Panc1 (cell line): ENCODE measurements at regions not wholly inside any gene's neighbourhood (a gene's known extent, or its start where the extent isn't known, plus 50 kb on each side); places are given as distances from the start of the nearest gene placed in this dataset.

Source experiments
- ATAC-seq: fragments of 200-7000 bp; cut with Tn5 transposase; 2 replicates; pipeline ENCODE4 v1.9.1; 2020; ENCODE audit warnings: mild to moderate bottlenecking, moderate library complexity
- BruUV-seq: library from RNA; stranded (reverse); fragments of 400-500 nt; replicated peaks from 2 replicates; lab custom pipeline; 2021; lab: Mats Ljungman, UMichigan
- CTCF ChIA-PET: fragments of 300-600 bp; sonication (Branson Sonifier 250); formaldehyde crosslinking; loops from one replicate; lab custom pipeline; 2022; ENCODE audit warnings: antibody characterized with exemption; lab: Charles Lee
- POLR2A ChIA-PET: fragments of 300-600 bp; sonication (Branson Sonifier 250); formaldehyde crosslinking; loops from one replicate; lab custom pipeline; 2022; ENCODE audit warnings: antibody characterized with exemption; lab: Charles Lee
- DNase-seq: peaks from one replicate; pipeline ENCODE4 v3.0.0-alpha.2; 2010; ENCODE audit warnings: low read depth, low spot score
- H3K27ac ChIP-seq: 2 replicates; pipeline ENCODE4 v1.5.1; 2011; ENCODE audit warnings: mild to moderate bottlenecking, low read length, inconsistent platforms
- H3K27me3 ChIP-seq: fragments of 200-500 bp; sonication (Bioruptor generic); 2 replicates; pipeline ENCODE4 v1.6.0; 2014; ENCODE audit warnings: low read length, inconsistent platforms; ENCODE audit not compliant: control insufficient read depth, insufficient read depth
- H3K36me3 ChIP-seq: fragments of 200-500 bp; sonication (Bioruptor generic); 2 replicates; pipeline ENCODE4 v1.5.1; 2014; ENCODE audit warnings: inconsistent platforms, mild to moderate bottlenecking, low read length, moderate library complexity; ENCODE audit not compliant: control insufficient read depth, insufficient read depth
- H3K4me1 ChIP-seq: 2 replicates; pipeline ENCODE4 v1.5.1; 2011; ENCODE audit warnings: inconsistent platforms, mild to moderate bottlenecking, low read length, moderate library complexity; ENCODE audit not compliant: control insufficient read depth, insufficient read depth
- H3K4me3 ChIP-seq, 2 experiments: 2 replicates each; pipeline ENCODE4 v1.5.1; 2011 to 2012; ENCODE audit warnings: low read depth in 2 of 2, low read length in 2 of 2, mild to moderate bottlenecking in 2 of 2, inconsistent platforms in 1 of 2, moderate library complexity in 1 of 2
- H3K9me3 ChIP-seq: fragments of 200-500 bp; sonication (Bioruptor generic); 2 replicates; pipeline ENCODE4 v1.5.1; 2014; ENCODE audit warnings: low read depth, mild to moderate bottlenecking, inconsistent platforms, low read length, moderate library complexity; ENCODE audit not compliant: control insufficient read depth, insufficient read depth
- POLR2AphosphoS5 ChIP-seq: IDR thresholded peaks from 2 replicates; pipeline ENCODE4 v1.6.1; 2012; ENCODE audit warnings: mild to moderate bottlenecking, low read depth, low read length, moderate library complexity
- REST ChIP-seq, 2 experiments: IDR thresholded peaks; 2 replicates each; pipeline ENCODE4 v1.6.1; 2011 to 2012; ENCODE audit warnings: low read depth in 2 of 2, control low read depth in 1 of 2, low read length in 1 of 2, mild to moderate bottlenecking in 1 of 2, moderate library complexity in 1 of 2; ENCODE audit not compliant: insufficient read depth in 1 of 2
- SIN3A ChIP-seq: IDR thresholded peaks from 2 replicates; pipeline ENCODE4 v1.6.1; 2012; ENCODE audit warnings: low read depth, mild to moderate bottlenecking, low read length, moderate library complexity, borderline replicate concordance; ENCODE audit not compliant: insufficient read depth
- TCF7L2 ChIP-seq: IDR thresholded peaks from 2 replicates; pipeline ENCODE4 v1.6.1; 2011; ENCODE audit warnings: mild to moderate bottlenecking, low read depth, low read length, inconsistent platforms
- in situ Hi-C: cut with HindIII; loops from 2 replicates; pipeline ENCODE4 v1.10.0; 2016; ENCODE audit warnings: low sequenced_read_pairs, low pct_unique_long_range_greater_than_20kb
- intact Hi-C: fragments of 100-400 bp; cut with micrococcal nuclease; formaldehyde crosslinking; loops from one replicate; pipeline ENCODE4 v1.10.0; 2022; ENCODE audit not compliant: unreplicated experiment
- TF ChIP-seq, protein P1 (sequence below): fragments of 450-650 bp; IDR thresholded peaks from 2 replicates; pipeline ENCODE4 v1.5.1; 2017; ENCODE audit warnings: mild to moderate bottlenecking

GRCh38 chr4:100962698-100963097 lies 384.6 kb downstream of the PPP3CA start:
- no peaks in the 10 kb centered on the region for H3K4me1 ChIP-seq
- ChIA-PET CTCF (no interaction called here), POLR2A (no interaction called here)
- no peaks in the 10 kb centered on the region for H3K9me3 ChIP-seq
- no peaks in the 10 kb centered on the region for H3K36me3 ChIP-seq
- intact Hi-C loops: no loop called here
- H3K27ac ChIP-seq: no peak overlapping the region
- in situ Hi-C loops: no loop called here
- BruUV-seq: no TSS peak
- no peak for ATAC-seq
- TF ChIP-seq REST (IDR thresholded peaks at IDR 0.05; ENCODE audit: insufficient read depth in 1 of 2, low read depth in 2 of 2, low read length in 1 of 2): no peak
- no peak for TF ChIP-seq SIN3A
- no peak for TF ChIP-seq TCF7L2
- TF ChIP-seq, protein P1, sequence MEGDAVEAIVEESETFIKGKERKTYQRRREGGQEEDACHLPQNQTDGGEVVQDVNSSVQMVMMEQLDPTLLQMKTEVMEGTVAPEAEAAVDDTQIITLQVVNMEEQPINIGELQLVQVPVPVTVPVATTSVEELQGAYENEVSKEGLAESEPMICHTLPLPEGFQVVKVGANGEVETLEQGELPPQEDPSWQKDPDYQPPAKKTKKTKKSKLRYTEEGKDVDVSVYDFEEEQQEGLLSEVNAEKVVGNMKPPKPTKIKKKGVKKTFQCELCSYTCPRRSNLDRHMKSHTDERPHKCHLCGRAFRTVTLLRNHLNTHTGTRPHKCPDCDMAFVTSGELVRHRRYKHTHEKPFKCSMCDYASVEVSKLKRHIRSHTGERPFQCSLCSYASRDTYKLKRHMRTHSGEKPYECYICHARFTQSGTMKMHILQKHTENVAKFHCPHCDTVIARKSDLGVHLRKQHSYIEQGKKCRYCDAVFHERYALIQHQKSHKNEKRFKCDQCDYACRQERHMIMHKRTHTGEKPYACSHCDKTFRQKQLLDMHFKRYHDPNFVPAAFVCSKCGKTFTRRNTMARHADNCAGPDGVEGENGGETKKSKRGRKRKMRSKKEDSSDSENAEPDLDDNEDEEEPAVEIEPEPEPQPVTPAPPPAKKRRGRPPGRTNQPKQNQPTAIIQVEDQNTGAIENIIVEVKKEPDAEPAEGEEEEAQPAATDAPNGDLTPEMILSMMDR: no peak
- no peaks in the 10 kb centered on the region for H3K27me3 ChIP-seq
- no peak for DNase-seq
- no peak overlapping the region for H3K4me3 ChIP-seq

DNA sequence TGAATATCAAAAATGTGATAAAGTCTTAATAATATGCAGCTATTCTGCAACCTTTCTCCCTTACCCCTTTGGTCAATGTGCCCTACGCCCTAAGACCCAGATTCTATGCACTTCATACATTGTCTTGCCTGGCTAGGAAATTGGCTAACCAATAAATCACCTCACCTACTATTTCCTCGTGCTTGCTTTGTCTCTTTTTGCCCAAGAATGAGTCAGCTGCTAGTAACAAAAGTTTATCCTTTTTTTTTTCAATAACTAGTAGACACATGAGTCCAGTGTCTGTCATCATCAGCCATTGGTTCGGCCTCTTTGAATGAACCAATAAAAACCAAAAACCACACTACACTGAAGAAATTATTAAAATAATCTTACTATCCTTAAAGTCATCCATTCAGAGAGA lies 387.1 kb downstream of the PPP3CA start:
- TF ChIP-seq, protein P1: no peak
- TF ChIP-seq POLR2AphosphoS5 (no peak), TCF7L2 (no peak), REST (IDR thresholded peaks at IDR 0.05; ENCODE audit: insufficient read depth in 1 of 2, low read depth in 2 of 2, low read length in 1 of 2) (no peak), SIN3A (no peak)
- Histone ChIP-seq H3K9me3 (no peaks in the 10 kb centered on the region), H3K27ac (no peak overlapping the region), H3K4me3 (no peak overlapping the region), H3K36me3 (no peaks in the 10 kb centered on the region), H3K27me3 (no peaks in the 10 kb centered on the region), H3K4me1 (no peaks in the 10 kb centered on the region)
- CTCF ChIA-PET: no interaction called here
- in situ Hi-C loops: no loop called here
- BruUV-seq: no TSS peak
- ATAC-seq: no peak
- DNase-seq: no peak
- POLR2A ChIA-PET: no interaction called here
- intact Hi-C loops: no loop called here
